H1 (cell line): ENCODE measurements at regions not wholly inside any gene's neighbourhood (a gene's known extent, or its start where the extent isn't known, plus 50 kb on each side); places are given as distances from the start of the nearest gene placed in this dataset.

ENCODE experiments used
- CTCF ChIA-PET: fragments of 300-600 bp; sonication (Branson Sonifier 250); formaldehyde crosslinking; loops from one replicate; lab custom pipeline; 2021; ENCODE audit not compliant: partially characterized antibody; lab: Charles Lee
- POLR2A ChIA-PET: fragments of 300-600 bp; sonication (Branson Sonifier 250); formaldehyde crosslinking; loops from one replicate; lab custom pipeline; 2021; ENCODE audit warnings: inconsistent platforms; ENCODE audit not compliant: partially characterized antibody; lab: Charles Lee
- DNase-seq, 2 experiments: peaks; one replicate each; pipeline versions ENCODE4 v3.0.0 to v3.0.0-alpha.2; 2010 to 2022; ENCODE audit warnings: low spot score in 2 of 2, low read depth in 1 of 2, mixed read lengths in 1 of 2
- FAIRE-seq: peaks from 2 replicates; lab custom pipeline; 2011; peaks lifted over from hg19 to GRCh38; lab: Jason Lieb, UNC
- H2AFZ ChIP-seq: 2 replicates; pipeline ENCODE4 v1.8.1; 2012; ENCODE audit warnings: low read length, inconsistent platforms
- H2AK5ac ChIP-seq: 2 replicates; pipeline ENCODE4 v1.6.1; 2013; ENCODE audit warnings: low read depth, low read length
- H2BK120ac ChIP-seq: replicated peaks from 2 replicates; pipeline ENCODE3; 2013; ENCODE audit warnings: low read depth, low read length, inconsistent platforms
- H2BK12ac ChIP-seq: 2 replicates; pipeline ENCODE4 v1.6.1; 2013; ENCODE audit warnings: low read depth, low read length
- H2BK15ac ChIP-seq: 2 replicates; pipeline ENCODE4 v1.6.1; 2013; ENCODE audit warnings: low read length
- H2BK20ac ChIP-seq: 2 replicates; pipeline ENCODE4 v1.6.1; 2013; ENCODE audit warnings: low read length
- H2BK5ac ChIP-seq: 2 replicates; pipeline ENCODE4 v1.6.1; 2013; ENCODE audit warnings: low read depth, low read length
- H3K14ac ChIP-seq: 2 replicates; pipeline ENCODE4 v1.6.1; 2013; ENCODE audit warnings: inconsistent platforms; ENCODE audit not compliant: insufficient read length
- H3K18ac ChIP-seq: 2 replicates; pipeline ENCODE4 v1.6.1; 2013; ENCODE audit warnings: low read length; ENCODE audit errors: extremely low read depth
- H3K23ac ChIP-seq: 2 replicates; pipeline ENCODE4 v1.6.1; 2013; ENCODE audit warnings: inconsistent platforms; ENCODE audit not compliant: insufficient read length
- H3K23me2 ChIP-seq: 2 replicates; pipeline ENCODE4 v1.6.1; 2013; ENCODE audit warnings: low read depth, low read length
- H3K27ac ChIP-seq: 2 replicates; pipeline ENCODE4 v1.6.1; 2011; ENCODE audit warnings: low read depth, low read length, inconsistent platforms
- H3K27me3 ChIP-seq, 4 experiments: replicated peaks in 1 of 4; 1 replicate in 1 of 4; 2 replicates in 3 of 4; pipeline versions ENCODE4 v1.6.1 to v1.8.1; 2011 to 2013; ENCODE audit warnings: low read length in 3 of 4, mild to moderate bottlenecking in 3 of 4, inconsistent platforms in 2 of 4, mixed read lengths in 2 of 4, moderate library complexity in 1 of 4; ENCODE audit not compliant: control insufficient read depth in 3 of 4, insufficient read depth in 3 of 4; ENCODE audit errors: extremely low read depth in 1 of 4
- H3K36me3 ChIP-seq, 4 experiments: 2 replicates each; pipeline versions ENCODE4 v1.6.1 to v1.8.1; 2011 to 2013; ENCODE audit warnings: mild to moderate bottlenecking in 4 of 4, low read length in 3 of 4, moderate library complexity in 2 of 4, control low read depth in 1 of 4, inconsistent platforms in 1 of 4; ENCODE audit not compliant: insufficient read depth in 4 of 4, control insufficient read depth in 2 of 4
- H3K4ac ChIP-seq: replicated peaks from 2 replicates; pipeline ENCODE3; 2013; ENCODE audit warnings: low read length, low read depth, mixed read lengths, inconsistent platforms; ENCODE audit not compliant: insufficient read length
- H3K4me1 ChIP-seq, 4 experiments: replicated peaks in 1 of 4; 1 replicate in 1 of 4; 2 replicates in 3 of 4; pipeline versions ENCODE4 v1.6.1 to v1.8.1; 2011 to 2013; ENCODE audit warnings: low read length in 3 of 4, inconsistent platforms in 2 of 4, mixed read lengths in 1 of 4; ENCODE audit not compliant: insufficient read depth in 4 of 4, control insufficient read depth in 3 of 4
- H3K4me2 ChIP-seq, 2 experiments: 2 replicates each; pipeline versions ENCODE4 v1.6.1 to v1.8.1; 2011 to 2013; ENCODE audit warnings: low read depth in 2 of 2, low read length in 2 of 2, control low read depth in 1 of 2, inconsistent platforms in 1 of 2, mild to moderate bottlenecking in 1 of 2; ENCODE audit not compliant: insufficient read depth in 1 of 2
- H3K4me3 ChIP-seq, 4 experiments: fragments of 200-600, 300-600 bp in 1 of 4; sonication (generic), shearing (Covaris generic), sonication (Bioruptor Twin) in 1 of 4; 2 replicates each; pipeline versions ENCODE4 v1.5.1 to v1.8.1; 2011 to 2016; ENCODE audit warnings: low read length in 4 of 4, low read depth in 3 of 4, control low read depth in 2 of 4, inconsistent platforms in 2 of 4, mild to moderate bottlenecking in 2 of 4, mixed read lengths in 1 of 4, moderate library complexity in 1 of 4; ENCODE audit not compliant: insufficient read depth in 2 of 4; ENCODE audit errors: extremely low read depth in 1 of 4
- H3K56ac ChIP-seq: replicated peaks from 2 replicates; pipeline ENCODE3; 2013; ENCODE audit warnings: low read depth, mild to moderate bottlenecking, mixed read lengths, low read length, inconsistent platforms; ENCODE audit not compliant: insufficient read length
- H3K79me1 ChIP-seq: 2 replicates; pipeline ENCODE4 v1.6.1; 2013; ENCODE audit warnings: low read depth, low read length, control low read depth
- H3K79me2 ChIP-seq, 2 experiments: 2 replicates each; pipeline versions ENCODE4 v1.6.1 to v1.8.1; 2012 to 2013; ENCODE audit warnings: low read length in 2 of 2, mild to moderate bottlenecking in 2 of 2, inconsistent platforms in 1 of 2; ENCODE audit not compliant: insufficient read depth in 2 of 2, control insufficient read depth in 1 of 2
- H3K9ac ChIP-seq, 4 experiments: replicated peaks in 1 of 4; 1 replicate in 1 of 4; 2 replicates in 3 of 4; pipeline versions ENCODE4 v1.6.1 to v1.8.1; 2011 to 2013; ENCODE audit warnings: low read depth in 3 of 4, low read length in 3 of 4, control low read depth in 2 of 4, mild to moderate bottlenecking in 2 of 4, moderate library complexity in 2 of 4, inconsistent platforms in 1 of 4; ENCODE audit errors: extremely low read depth in 1 of 4
- H3K9me3 ChIP-seq, 2 experiments: 2 replicates each; pipeline versions ENCODE4 v1.6.1 to v1.8.1; 2012 to 2013; ENCODE audit warnings: mild to moderate bottlenecking in 2 of 2, moderate library complexity in 2 of 2, control low read depth in 1 of 2, inconsistent platforms in 1 of 2, low read depth in 1 of 2, low read length in 1 of 2, mixed read lengths in 1 of 2; ENCODE audit not compliant: insufficient read depth in 2 of 2
- H4K20me1 ChIP-seq, 2 experiments: replicated peaks in 1 of 2; 2 replicates each; pipeline versions ENCODE3 to v1.8.1; 2011 to 2013; ENCODE audit warnings: inconsistent platforms in 2 of 2, low read length in 2 of 2, mild to moderate bottlenecking in 1 of 2; ENCODE audit not compliant: insufficient read depth in 2 of 2, control insufficient read depth in 1 of 2
- H4K5ac ChIP-seq: 2 replicates; pipeline ENCODE4 v1.6.1; 2013; ENCODE audit warnings: low read length, low read depth, mixed read lengths, inconsistent platforms; ENCODE audit not compliant: insufficient read length
- H4K8ac ChIP-seq: 2 replicates; pipeline ENCODE4 v1.8.0; 2013; ENCODE audit warnings: mild to moderate bottlenecking, moderate library complexity, low read length, inconsistent platforms; ENCODE audit not compliant: insufficient read depth; ENCODE audit errors: extremely low read depth
- H4K91ac ChIP-seq: replicated peaks from 2 replicates; pipeline ENCODE3; 2013; ENCODE audit warnings: low read length, mixed read lengths, inconsistent platforms; ENCODE audit not compliant: insufficient read length
- CHD2 ChIP-seq: IDR thresholded peaks from 2 replicates; pipeline ENCODE4 v1.6.1; 2012; ENCODE audit warnings: low read length, improper control_type of control experiment
- CREB1 ChIP-seq: IDR thresholded peaks from 2 replicates; pipeline ENCODE4 v1.6.1; 2012; ENCODE audit warnings: inconsistent platforms
- HDAC2 ChIP-seq, 2 experiments: fragments of 300-600 bp in 1 of 2; sonication (generic) in 1 of 2; IDR thresholded peaks; 2 replicates each; pipeline ENCODE4 v1.6.1; 2011 to 2012; ENCODE audit warnings: low read depth in 2 of 2, low read length in 2 of 2, mild to moderate bottlenecking in 2 of 2, moderate library complexity in 2 of 2, borderline replicate concordance in 1 of 2, inconsistent platforms in 1 of 2
- JUND ChIP-seq: IDR thresholded peaks from 2 replicates; pipeline ENCODE4 v1.6.1; 2011; ENCODE audit warnings: mild to moderate bottlenecking, improper control_type of control experiment, low read length
- RBBP5 ChIP-seq: IDR thresholded peaks from 2 replicates; pipeline ENCODE4 v1.7.1; 2012; ENCODE audit warnings: low read depth, mild to moderate bottlenecking, inconsistent platforms, low read length, moderate library complexity, borderline replicate concordance
- RFX5 ChIP-seq: IDR thresholded peaks from 2 replicates; pipeline ENCODE4 v1.6.1; 2011; ENCODE audit warnings: low read depth, low read length, improper control_type of control experiment, borderline replicate concordance
- RXRA ChIP-seq: IDR thresholded peaks from 2 replicates; pipeline ENCODE4 v1.6.1; 2011; ENCODE audit warnings: low read depth, mild to moderate bottlenecking, low read length, moderate library complexity; ENCODE audit not compliant: insufficient read depth
- SP1 ChIP-seq: IDR thresholded peaks from 2 replicates; pipeline ENCODE4 v1.6.1; 2011; ENCODE audit warnings: low read depth, low read length
- TEAD4 ChIP-seq: IDR thresholded peaks from 2 replicates; pipeline ENCODE4 v1.6.1; 2012; ENCODE audit warnings: low read depth, low read length, inconsistent platforms, mixed read lengths
- YY1 ChIP-seq: IDR thresholded peaks from 2 replicates; pipeline ENCODE4 v1.6.1; 2011; ENCODE audit warnings: low read depth, mild to moderate bottlenecking, low read length
- WGBS, 2 experiments: shearing (Covaris generic) in 1 of 2; methylation state at CpG; one replicate each; pipeline versions ENCODE4 v1.1.6 to v1.1.7; 2013 to 2015; ENCODE audit warnings: low lambda C conversion rate in 2 of 2, mixed read lengths in 2 of 2, inconsistent platforms in 1 of 2, low coverage in 1 of 2, missing lambda C conversion rate in 1 of 2; ENCODE audit not compliant: insufficient replicate concordance in 2 of 2, insufficient coverage in 1 of 2, insufficient read length in 1 of 2; ENCODE audit errors: extremely low coverage in 1 of 2, missing lambda C conversion rate in 1 of 2; 5-methylcytosine and 5-hydroxymethylcytosine counted together
- TF ChIP-seq, protein P1 (sequence below): IDR thresholded peaks from 2 replicates; pipeline ENCODE4 v1.6.1; 2012; ENCODE audit warnings: inconsistent platforms

DNA sequence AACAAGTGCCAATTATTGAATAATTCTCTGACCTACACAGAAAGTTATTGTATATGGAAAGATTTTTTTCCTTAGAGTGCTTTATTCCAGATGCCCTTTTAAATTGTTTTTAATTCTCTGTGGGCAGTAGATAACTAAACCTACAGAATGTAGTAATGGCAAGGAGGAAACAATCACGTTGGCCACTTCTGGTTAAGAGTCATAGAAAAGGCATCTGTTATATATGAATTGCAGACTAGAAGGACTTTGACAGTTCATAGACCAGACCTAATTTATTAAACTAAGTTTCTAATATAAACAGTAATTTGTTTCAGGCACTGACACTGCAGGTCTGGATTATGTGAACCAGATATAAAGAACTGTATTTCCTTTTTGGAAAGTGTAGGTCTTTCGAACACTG is 607.5 kb downstream of the PLCL1 start:
- H4K5ac ChIP-seq: no peak overlapping the region
- H3K56ac ChIP-seq: no peak overlapping the region
- ChIA-PET CTCF (interaction anchor here (0.6 kb wide), 1 partner anchor 1090 kb away, joined by 3 read pairs; no protein-coding TSS in a partner anchor), POLR2A (no interaction called here)
- no peak overlapping the region for H2BK20ac ChIP-seq
- no peak overlapping the region for H3K18ac ChIP-seq
- no peaks in the 10 kb centered on the region for H4K20me1 ChIP-seq
- H4K8ac ChIP-seq: no peak overlapping the region
- H3K4me3 ChIP-seq: no peak overlapping the region
- H3K14ac ChIP-seq: no peak overlapping the region
- no peak overlapping the region for H4K91ac ChIP-seq
- H2BK5ac ChIP-seq: no peak overlapping the region
- no peak overlapping the region for H3K9ac ChIP-seq
- DNase-seq: no peak
- no peak overlapping the region for H3K27ac ChIP-seq
- no peaks in the 10 kb centered on the region for H3K79me1 ChIP-seq
- no peaks in the 10 kb centered on the region for H3K36me3 ChIP-seq
- no peak for FAIRE-seq
- no peaks in the 10 kb centered on the region for H3K79me2 ChIP-seq
- no peak overlapping the region for H2AK5ac ChIP-seq
- no peak overlapping the region for H2AFZ ChIP-seq
- H3K27me3 ChIP-seq: peaks cover 0 to 1% (median 0%) of the 10 kb centered on the region in 4 experiments; a peak in 1 of 7 replicates
- no peaks in the 10 kb centered on the region for H3K23me2 ChIP-seq
- H3K4me2 ChIP-seq: no peak overlapping the region
- no peak overlapping the region for H3K23ac ChIP-seq
- TF ChIP-seq RFX5 (no peak), RXRA (no peak), SP1 (no peak), JUND (no peak), CREB1 (no peak), RBBP5 (no peak), YY1 (no peak), TEAD4 (no peak), CHD2 (no peak), HDAC2 (IDR thresholded peaks at IDR 0.05; ENCODE audit: borderline replicate concordance in 1 of 2, low read depth in 2 of 2, low read length in 2 of 2) (no peak)
- TF ChIP-seq, protein P1, sequence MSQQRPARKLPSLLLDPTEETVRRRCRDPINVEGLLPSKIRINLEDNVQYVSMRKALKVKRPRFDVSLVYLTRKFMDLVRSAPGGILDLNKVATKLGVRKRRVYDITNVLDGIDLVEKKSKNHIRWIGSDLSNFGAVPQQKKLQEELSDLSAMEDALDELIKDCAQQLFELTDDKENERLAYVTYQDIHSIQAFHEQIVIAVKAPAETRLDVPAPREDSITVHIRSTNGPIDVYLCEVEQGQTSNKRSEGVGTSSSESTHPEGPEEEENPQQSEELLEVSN: no peak
- TF ChIP-seq, all 59 proteins: peak for 0
- no peak overlapping the region for H2BK12ac ChIP-seq
- no peak overlapping the region for H3K4ac ChIP-seq
- H2BK120ac ChIP-seq: no peak overlapping the region
- no peaks in the 10 kb centered on the region for H3K4me1 ChIP-seq
- H2BK15ac ChIP-seq: no peak overlapping the region
- 86% methylated on average over 2 of the region's 2 CpGs; no CpG with 5 or more reads in 1 of the 2 experiments for WGBS, 2 experiments
- H3K9me3 ChIP-seq: no peaks in the 10 kb centered on the region
